ENCODE measurements at regions not wholly inside any gene's neighbourhood (a gene's known extent, or its start where the extent isn't known, plus 50 kb on each side); places are given as distances from the start of the nearest gene placed in this dataset.

DNA sequence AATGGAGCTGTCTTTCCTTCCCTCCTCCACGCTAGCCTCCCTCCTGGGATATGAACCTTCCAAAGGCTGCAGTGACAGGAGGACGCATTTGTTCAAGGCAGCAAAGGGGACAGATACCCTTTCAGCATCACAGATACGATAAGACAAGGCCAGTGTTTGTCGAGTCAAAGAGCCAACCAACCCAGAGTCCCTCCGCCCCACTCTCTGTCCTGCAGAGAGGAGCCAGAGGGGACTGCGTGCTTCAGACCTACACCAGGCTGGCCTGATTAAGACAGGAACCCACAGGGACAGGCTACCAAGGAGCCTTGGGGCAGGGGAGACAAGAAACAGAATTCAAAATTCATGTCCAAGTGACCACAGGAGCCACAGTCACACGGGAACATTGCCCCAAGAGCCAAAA is 72.6 kb upstream of the CDH5 start:
- Histone ChIP-seq H3K36me3 (ENCODE audit: insufficient read depth, low read length) (no peaks in the 10 kb centered on the region), H3K4me1 (ENCODE audit: low read length) (no peaks in the 10 kb centered on the region), H3K27me3 (ENCODE audit: low read length) (no peaks in the 10 kb centered on the region), H3K9me3 (ENCODE audit: low read length) (no peaks in the 10 kb centered on the region), H3K27ac (ENCODE audit: low read length) (no peak overlapping the region), H4K20me1 (ENCODE audit: insufficient read depth, low read depth, low read length) (no peaks in the 10 kb centered on the region), H2AFZ (ENCODE audit: low read length) (no peak overlapping the region), H3K4me3 (ENCODE audit: low read length) (no peak overlapping the region), H3K79me2 (ENCODE audit: low read length) (no peaks in the 10 kb centered on the region), H3K4me2 (ENCODE audit: low read depth, low read length, poor library complexity, severe bottlenecking) (no peak overlapping the region), H3K9ac (ENCODE audit: low read length) (no peak overlapping the region), H3K9me2 (replicated peaks; ENCODE audit: insufficient read depth, low read length) (no peaks in the 10 kb centered on the region)
- DNase-seq = no peak

DNA sequence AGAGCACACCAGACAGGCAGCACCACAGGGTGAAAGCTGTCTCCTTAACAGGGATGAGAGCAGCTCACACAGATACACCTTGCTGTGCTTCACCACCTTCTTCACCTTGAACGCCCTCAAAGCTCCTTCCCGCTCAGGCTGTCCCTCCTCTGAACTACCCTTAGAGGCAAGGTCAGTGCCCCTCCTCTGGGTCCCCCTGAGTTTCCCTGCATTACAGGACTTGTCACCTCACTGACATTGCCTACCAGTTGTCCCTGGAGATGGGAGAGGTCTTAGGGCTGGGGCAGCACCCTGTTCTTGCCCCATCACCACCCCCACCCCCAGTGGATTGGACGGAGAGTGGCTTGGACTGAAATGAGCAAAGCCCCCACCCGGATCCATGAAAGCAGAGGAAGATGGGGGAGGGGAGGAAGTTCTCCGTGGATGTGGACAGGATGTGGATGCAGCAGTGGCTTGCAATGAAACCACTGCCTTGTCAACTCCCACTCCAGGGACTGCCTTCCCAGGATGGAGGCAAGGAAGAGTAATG is 73.2 kb upstream of the CDH5 start:
- Histone ChIP-seq H3K27me3 (ENCODE audit: low read length) (no peaks in the 10 kb centered on the region), H3K79me2 (ENCODE audit: low read length) (no peaks in the 10 kb centered on the region), H2AFZ (ENCODE audit: low read length) (no peak overlapping the region), H3K36me3 (ENCODE audit: insufficient read depth, low read length) (no peaks in the 10 kb centered on the region), H3K9me3 (ENCODE audit: low read length) (no peaks in the 10 kb centered on the region), H3K27ac (ENCODE audit: low read length) (no peak overlapping the region), H3K4me1 (ENCODE audit: low read length) (no peaks in the 10 kb centered on the region), H4K20me1 (ENCODE audit: insufficient read depth, low read depth, low read length) (no peaks in the 10 kb centered on the region), H3K9ac (ENCODE audit: low read length) (no peak overlapping the region), H3K4me3 (ENCODE audit: low read length) (no peak overlapping the region), H3K4me2 (ENCODE audit: low read depth, low read length, poor library complexity, severe bottlenecking) (no peak overlapping the region), H3K9me2 (replicated peaks; ENCODE audit: insufficient read depth, low read length) (no peaks in the 10 kb centered on the region)
- DNase-seq = no peak

DNA sequence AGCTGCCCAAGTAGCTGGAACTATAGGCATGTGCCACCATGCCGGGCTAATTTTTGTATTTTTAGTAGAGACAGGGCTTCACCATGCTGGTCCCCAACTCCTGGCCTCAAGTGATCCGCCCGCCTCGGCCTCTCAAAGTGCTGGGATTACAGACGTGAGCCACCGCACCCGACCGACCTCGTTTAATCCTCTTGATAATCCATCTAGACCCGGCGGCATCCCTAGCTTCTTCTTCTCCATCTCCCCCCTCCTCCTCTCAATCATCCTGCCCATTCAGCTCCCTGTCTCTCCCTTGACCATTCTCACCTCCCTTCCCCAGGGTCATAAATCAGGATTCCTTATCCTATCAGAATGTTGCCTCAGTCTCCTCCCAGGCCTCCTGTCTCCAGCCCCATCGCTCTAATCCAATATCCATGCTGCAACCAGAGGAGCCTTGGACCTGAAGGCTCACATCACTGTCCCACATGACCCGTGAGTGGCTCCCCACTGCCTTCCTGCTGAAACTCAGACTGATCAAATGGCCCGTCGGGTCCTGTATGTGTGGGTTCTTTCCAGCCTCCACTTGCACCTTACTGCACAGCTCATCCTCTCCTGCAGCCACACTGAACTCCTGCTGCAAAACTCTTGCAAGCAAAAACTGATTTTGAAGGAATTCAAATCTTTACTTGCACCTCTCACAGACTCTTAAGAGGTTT is 74.1 kb upstream of the CDH5 start:
- no peaks in the 10 kb centered on the region for H3K9me2 ChIP-seq (replicated peaks; ENCODE audit: insufficient read depth, low read length)
- no peak for DNase-seq
- no peak overlapping the region for H3K27ac ChIP-seq (ENCODE audit: low read length)
- no peak overlapping the region for H2AFZ ChIP-seq (ENCODE audit: low read length)
- H3K9me3 ChIP-seq (ENCODE audit: low read length) = no peaks in the 10 kb centered on the region
- no peaks in the 10 kb centered on the region for H3K4me1 ChIP-seq (ENCODE audit: low read length)
- no peak overlapping the region for H3K9ac ChIP-seq (ENCODE audit: low read length)
- no peak overlapping the region for H3K4me2 ChIP-seq (ENCODE audit: low read depth, low read length, poor library complexity, severe bottlenecking)
- no peaks in the 10 kb centered on the region for H4K20me1 ChIP-seq (ENCODE audit: insufficient read depth, low read depth, low read length)
- H3K79me2 ChIP-seq (ENCODE audit: low read length) = no peaks in the 10 kb centered on the region
- no peaks in the 10 kb centered on the region for H3K36me3 ChIP-seq (ENCODE audit: insufficient read depth, low read length)
- no peaks in the 10 kb centered on the region for H3K27me3 ChIP-seq (ENCODE audit: low read length)
- H3K4me3 ChIP-seq (ENCODE audit: low read length) = no peak overlapping the region

DNA sequence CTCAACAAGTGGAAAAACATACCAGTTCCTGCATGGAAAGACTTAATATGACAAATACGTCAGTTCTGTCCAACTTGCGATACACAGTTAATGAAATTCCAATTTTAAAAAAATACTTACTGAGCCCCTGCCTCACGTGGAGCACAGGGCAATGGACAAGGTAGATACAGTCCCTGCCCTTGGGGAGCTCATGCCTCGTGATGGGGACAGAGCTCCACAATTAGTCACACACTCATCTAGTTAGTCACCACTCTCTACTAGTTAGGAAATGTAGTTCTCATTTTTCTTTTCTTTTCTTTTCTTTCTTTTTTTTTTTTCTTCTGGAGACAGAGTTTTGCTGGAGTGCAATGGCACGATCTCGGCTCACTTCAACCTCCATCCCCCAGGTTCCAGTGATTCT is 74.7 kb upstream of the CDH5 start:
- no peak overlapping the region for H3K4me3 ChIP-seq (ENCODE audit: low read length)
- no peaks in the 10 kb centered on the region for H3K4me1 ChIP-seq (ENCODE audit: low read length)
- H4K20me1 ChIP-seq (ENCODE audit: insufficient read depth, low read depth, low read length) = no peaks in the 10 kb centered on the region
- no peak overlapping the region for H3K27ac ChIP-seq (ENCODE audit: low read length)
- H3K4me2 ChIP-seq (ENCODE audit: low read depth, low read length, poor library complexity, severe bottlenecking) = no peak overlapping the region
- H3K79me2 ChIP-seq (ENCODE audit: low read length) = no peaks in the 10 kb centered on the region
- no peaks in the 10 kb centered on the region for H3K36me3 ChIP-seq (ENCODE audit: insufficient read depth, low read length)
- H3K9me3 ChIP-seq (ENCODE audit: low read length) = no peaks in the 10 kb centered on the region
- DNase-seq = no peak
- no peak overlapping the region for H3K9ac ChIP-seq (ENCODE audit: low read length)
- H2AFZ ChIP-seq (ENCODE audit: low read length) = no peak overlapping the region
- H3K9me2 ChIP-seq (replicated peaks; ENCODE audit: insufficient read depth, low read length) = no peaks in the 10 kb centered on the region
- no peaks in the 10 kb centered on the region for H3K27me3 ChIP-seq (ENCODE audit: low read length)

DNA sequence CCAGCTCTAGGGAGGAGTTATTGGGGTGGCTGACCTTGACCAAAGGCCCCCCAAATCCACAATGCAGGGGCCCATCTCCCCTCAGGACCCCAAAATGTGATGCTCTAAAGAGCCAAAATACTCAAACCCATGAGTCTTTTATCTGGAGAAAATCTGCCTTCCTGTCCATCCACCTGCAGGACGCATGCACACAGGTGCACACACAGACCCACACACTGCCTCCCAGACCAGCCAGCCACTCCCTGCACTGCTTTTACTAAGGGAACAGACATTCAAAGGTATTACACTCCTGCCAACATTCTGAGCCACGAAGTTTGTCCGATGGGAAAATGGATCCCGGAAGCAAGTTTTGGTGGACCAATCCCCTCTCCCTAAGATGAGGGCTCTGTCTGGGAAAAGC is 76.1 kb upstream of the CDH5 start:
- no peaks in the 10 kb centered on the region for H4K20me1 ChIP-seq (ENCODE audit: insufficient read depth, low read depth, low read length)
- no peak for DNase-seq
- H3K9me2 ChIP-seq (replicated peaks; ENCODE audit: insufficient read depth, low read length) = no peaks in the 10 kb centered on the region
- H3K36me3 ChIP-seq (ENCODE audit: insufficient read depth, low read length) = no peaks in the 10 kb centered on the region
- no peak overlapping the region for H2AFZ ChIP-seq (ENCODE audit: low read length)
- H3K4me2 ChIP-seq (ENCODE audit: low read depth, low read length, poor library complexity, severe bottlenecking) = no peak overlapping the region
- no peaks in the 10 kb centered on the region for H3K27me3 ChIP-seq (ENCODE audit: low read length)
- no peak overlapping the region for H3K9ac ChIP-seq (ENCODE audit: low read length)
- no peaks in the 10 kb centered on the region for H3K9me3 ChIP-seq (ENCODE audit: low read length)
- no peak overlapping the region for H3K27ac ChIP-seq (ENCODE audit: low read length)
- no peaks in the 10 kb centered on the region for H3K79me2 ChIP-seq (ENCODE audit: low read length)
- H3K4me1 ChIP-seq (ENCODE audit: low read length) = no peaks in the 10 kb centered on the region
- no peak overlapping the region for H3K4me3 ChIP-seq (ENCODE audit: low read length)

DNA sequence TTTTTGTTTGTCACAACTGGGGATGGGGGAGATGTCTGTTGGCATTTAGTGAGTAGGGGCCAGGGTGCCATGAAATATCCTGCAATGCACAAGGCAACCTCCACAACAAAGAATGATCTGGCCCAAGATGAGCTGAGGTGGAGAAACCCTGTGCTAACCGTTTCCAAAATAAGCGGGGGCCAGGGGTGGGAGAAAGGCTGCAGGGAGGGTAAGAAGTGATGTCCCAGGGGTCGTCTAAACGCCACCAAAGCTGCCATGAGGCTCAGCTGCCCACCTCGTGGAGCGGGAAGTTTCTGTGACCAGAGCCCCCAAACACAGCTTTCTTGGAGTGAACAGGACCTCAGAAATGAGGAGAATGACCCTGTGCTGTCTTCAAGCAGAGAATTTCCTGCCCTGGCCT is 76.5 kb upstream of the CDH5 start:
- DNase-seq = no peak
- H3K9me3 ChIP-seq (ENCODE audit: low read length) = no peaks in the 10 kb centered on the region
- H3K4me2 ChIP-seq (ENCODE audit: low read depth, low read length, poor library complexity, severe bottlenecking) = no peak overlapping the region
- H3K4me3 ChIP-seq (ENCODE audit: low read length) = no peak overlapping the region
- H3K9me2 ChIP-seq (replicated peaks; ENCODE audit: insufficient read depth, low read length) = no peaks in the 10 kb centered on the region
- no peaks in the 10 kb centered on the region for H3K36me3 ChIP-seq (ENCODE audit: insufficient read depth, low read length)
- no peaks in the 10 kb centered on the region for H3K27me3 ChIP-seq (ENCODE audit: low read length)
- no peaks in the 10 kb centered on the region for H3K4me1 ChIP-seq (ENCODE audit: low read length)
- H4K20me1 ChIP-seq (ENCODE audit: insufficient read depth, low read depth, low read length) = no peaks in the 10 kb centered on the region
- no peaks in the 10 kb centered on the region for H3K79me2 ChIP-seq (ENCODE audit: low read length)
- no peak overlapping the region for H3K9ac ChIP-seq (ENCODE audit: low read length)
- no peak overlapping the region for H2AFZ ChIP-seq (ENCODE audit: low read length)
- H3K27ac ChIP-seq (ENCODE audit: low read length) = no peak overlapping the region

DNA sequence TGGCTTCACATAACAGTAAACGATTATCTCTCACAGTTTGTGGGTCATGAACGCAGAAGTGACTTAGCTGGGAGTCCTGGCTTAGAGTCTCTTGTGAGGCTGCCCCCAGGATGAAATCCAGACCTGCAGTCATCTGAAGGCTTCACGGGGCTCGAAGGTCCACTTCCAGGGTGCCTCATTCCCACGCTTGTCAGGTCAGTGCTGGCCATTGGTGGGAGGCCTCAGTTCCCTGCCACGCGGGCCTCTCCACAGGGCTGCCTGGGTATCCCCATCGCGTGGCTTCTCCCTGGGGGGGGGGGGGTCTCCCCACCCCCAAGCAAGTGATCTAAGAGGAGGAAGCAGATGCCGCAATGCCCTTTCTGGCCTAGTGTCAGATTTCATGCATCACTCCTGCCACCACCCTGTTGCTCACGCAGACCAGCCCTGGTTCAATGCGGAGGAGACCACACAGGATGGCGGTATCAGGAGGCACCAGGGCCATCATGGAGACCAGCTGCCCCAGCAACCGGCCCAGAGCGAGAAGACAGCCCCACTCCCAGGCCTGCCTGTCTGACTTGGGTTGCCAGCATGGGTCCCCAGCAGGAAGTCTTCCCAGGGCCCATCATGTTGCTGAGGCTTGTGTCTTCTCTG is 77.3 kb upstream of the CDH5 start:
- Histone ChIP-seq H3K27ac (ENCODE audit: low read length) (no peak overlapping the region), H3K36me3 (ENCODE audit: insufficient read depth, low read length) (no peaks in the 10 kb centered on the region), H4K20me1 (ENCODE audit: insufficient read depth, low read depth, low read length) (no peaks in the 10 kb centered on the region), H3K9me2 (replicated peaks; ENCODE audit: insufficient read depth, low read length) (no peaks in the 10 kb centered on the region), H3K79me2 (ENCODE audit: low read length) (no peaks in the 10 kb centered on the region), H3K27me3 (ENCODE audit: low read length) (no peaks in the 10 kb centered on the region), H3K4me1 (ENCODE audit: low read length) (no peaks in the 10 kb centered on the region), H2AFZ (ENCODE audit: low read length) (no peak overlapping the region), H3K9me3 (ENCODE audit: low read length) (no peaks in the 10 kb centered on the region), H3K4me3 (ENCODE audit: low read length) (no peak overlapping the region), H3K4me2 (ENCODE audit: low read depth, low read length, poor library complexity, severe bottlenecking) (no peak overlapping the region), H3K9ac (ENCODE audit: low read length) (no peak overlapping the region)
- DNase-seq = no peak

DNA sequence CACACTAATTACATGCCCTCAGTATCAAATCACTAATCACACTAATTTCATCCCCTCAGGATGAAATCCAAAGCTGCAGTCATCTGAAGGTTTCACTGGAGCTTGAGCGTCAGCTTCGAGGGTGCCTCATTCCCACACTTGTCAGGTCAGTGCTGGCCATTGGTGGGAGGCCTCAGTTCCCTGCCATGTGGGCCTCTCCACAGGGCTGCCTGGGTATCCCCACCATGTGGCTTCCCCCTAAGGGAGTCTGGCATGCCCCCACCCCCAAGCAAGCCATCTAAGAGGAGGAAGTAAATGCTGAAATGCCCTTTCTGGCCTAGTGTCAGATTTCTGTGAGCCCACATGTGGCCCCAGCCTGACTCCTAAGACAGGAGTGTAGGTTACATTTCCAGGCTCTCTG is 78.6 kb upstream of the CDH5 start:
- Histone ChIP-seq H3K9me2 (replicated peaks; ENCODE audit: insufficient read depth, low read length) (no peaks in the 10 kb centered on the region), H4K20me1 (ENCODE audit: insufficient read depth, low read depth, low read length) (no peaks in the 10 kb centered on the region)
- DNase-seq = no peak

More for the DNA sequence above, 78.6 kb upstream of the CDH5 start:
- Histone ChIP-seq H3K36me3 (ENCODE audit: insufficient read depth, low read length) (no peaks in the 10 kb centered on the region), H3K9me3 (ENCODE audit: low read length) (no peaks in the 10 kb centered on the region), H3K27ac (ENCODE audit: low read length) (no peak overlapping the region), H3K4me1 (ENCODE audit: low read length) (no peaks in the 10 kb centered on the region), H3K4me2 (ENCODE audit: low read depth, low read length, poor library complexity, severe bottlenecking) (no peak overlapping the region), H3K9ac (ENCODE audit: low read length) (no peak overlapping the region), H3K79me2 (ENCODE audit: low read length) (no peaks in the 10 kb centered on the region), H2AFZ (ENCODE audit: low read length) (no peak overlapping the region), H3K4me3 (ENCODE audit: low read length) (no peak overlapping the region), H3K27me3 (ENCODE audit: low read length) (no peaks in the 10 kb centered on the region)

All from Karpas-422 (cell line).